K562 (cell line): ENCODE measurements at regions not wholly inside any gene's neighbourhood (a gene's known extent, or its start where the extent isn't known, plus 50 kb on each side); places are given as distances from the start of the nearest gene placed in this dataset.

Experiments used
- ATAC-seq: fragments of 200-7000 bp; cut with Tn5 transposase; 3 replicates; pipeline ENCODE4 v1.9.1; 2020; ENCODE audit warnings: moderate library complexity
- BruUV-seq: library from RNA; stranded (reverse); fragments of 400-500 nt; replicated peaks from 2 replicates; lab custom pipeline; 2021; lab: Mats Ljungman, UMichigan
- CTCF ChIA-PET: fragments of 300-600 bp; formaldehyde crosslinking; extraction: SDS; loops from one replicate; lab custom pipeline; 2021; ENCODE audit warnings: low intra/inter-chr PET ratio; lab: Yijun Ruan, JAX
- POLR2A ChIA-PET: fragments of 300-600, 350-650 bp; sonication (Branson Sonifier 250); formaldehyde crosslinking; extraction: SDS; loops from one replicate; lab custom pipeline; 2021; ENCODE audit warnings: antibody characterized with exemption, inconsistent platforms; lab: Yijun Ruan, JAX
- DNase-seq, 4 experiments: peaks; one replicate each; pipeline versions ENCODE4 v3.0.0 to v3.0.0-alpha.2; 2011 to 2018; ENCODE audit warnings: low spot score in 3 of 4, mixed read lengths in 3 of 4; ENCODE audit errors: extremely low read depth in 1 of 4
- FAIRE-seq: peaks from 2 replicates; lab custom pipeline; 2011; peaks lifted over from hg19 to GRCh38; lab: Jason Lieb, UNC
- H2AFZ ChIP-seq: 2 replicates; pipeline ENCODE4 v1.6.0; 2011; ENCODE audit warnings: low read depth, low read length, control low read depth, inconsistent platforms
- H3K27ac ChIP-seq: fragments of 200-600 bp; 3 replicates; pipeline ENCODE4 v1.8.0; 2011; ENCODE audit warnings: low read depth, mild to moderate bottlenecking, control low read depth, inconsistent platforms, low read length, moderate library complexity, mixed read lengths; ENCODE audit errors: extremely low read depth
- H3K27me3 ChIP-seq, 2 experiments: fragments of 300-600 bp in 1 of 2; 2 replicates in 1 of 2; 3 replicates in 1 of 2; pipeline versions ENCODE4 v1.6.0 to v1.8.0; 2011; ENCODE audit warnings: inconsistent platforms in 2 of 2, low read length in 2 of 2, mild to moderate bottlenecking in 1 of 2, mixed read lengths in 1 of 2, moderate library complexity in 1 of 2; ENCODE audit not compliant: control insufficient read depth in 2 of 2, insufficient read depth in 2 of 2
- H3K36me3 ChIP-seq: fragments of 300-600 bp; 3 replicates; pipeline ENCODE4 v1.8.0; 2011; ENCODE audit warnings: mild to moderate bottlenecking, low read length, inconsistent platforms; ENCODE audit not compliant: control insufficient read depth, insufficient read depth
- H3K4me1 ChIP-seq, 2 experiments: fragments of 200-600 bp in 1 of 2; replicated peaks in 1 of 2; 2 replicates in 1 of 2; 3 replicates in 1 of 2; pipeline versions ENCODE4 v1.5.1 to v1.8.0; 2011; ENCODE audit warnings: inconsistent platforms in 2 of 2, low read length in 2 of 2, mild to moderate bottlenecking in 1 of 2, mixed read lengths in 1 of 2, moderate library complexity in 1 of 2; ENCODE audit not compliant: control insufficient read depth in 2 of 2, insufficient read depth in 2 of 2
- H3K4me2 ChIP-seq: 2 replicates; pipeline ENCODE4 v1.6.1; 2011; ENCODE audit warnings: low read length, control low read depth, inconsistent platforms, mixed read lengths; ENCODE audit not compliant: insufficient read depth
- H3K4me3 ChIP-seq: fragments of 200-600 bp; sonication (generic), shearing (Covaris generic); 2 replicates; pipeline ENCODE4 v1.5.1; 2016; ENCODE audit warnings: control low read depth, inconsistent platforms
- H3K79me2 ChIP-seq: fragments of 200-600 bp; 3 replicates; pipeline ENCODE4 v1.8.0; 2011; ENCODE audit warnings: low read length, inconsistent platforms; ENCODE audit not compliant: control insufficient read depth, insufficient read depth
- H3K9ac ChIP-seq, 2 experiments: 2 replicates each; pipeline versions ENCODE4 v1.6.0 to v1.6.1; 2011; ENCODE audit warnings: low read depth in 2 of 2, low read length in 2 of 2, control low read depth in 1 of 2, inconsistent platforms in 1 of 2, mild to moderate bottlenecking in 1 of 2, mixed read lengths in 1 of 2; ENCODE audit not compliant: insufficient read depth in 1 of 2
- H3K9me1 ChIP-seq: one replicate; pipeline ENCODE4 v1.6.0; 2011; ENCODE audit warnings: inconsistent platforms, mild to moderate bottlenecking, low read length, moderate library complexity; ENCODE audit not compliant: control insufficient read depth, insufficient read depth
- H3K9me3 ChIP-seq: replicated peaks from 2 replicates; pipeline ENCODE4 v1.5.1; 2011; ENCODE audit warnings: low read depth, low read length, inconsistent platforms; ENCODE audit not compliant: control insufficient read depth, insufficient read depth
- H4K20me1 ChIP-seq: replicated peaks from 2 replicates; pipeline ENCODE4 v1.6.1; 2011; ENCODE audit warnings: low read length, inconsistent platforms, mixed read lengths; ENCODE audit not compliant: control insufficient read depth, insufficient read depth
- AFF1 ChIP-seq, 2 experiments: fragments of 450-650 bp; IDR thresholded peaks; 2 replicates each; pipeline ENCODE4 v1.6.1; 2018; ENCODE audit warnings: mild to moderate bottlenecking in 2 of 2, low read depth in 1 of 2; ENCODE audit not compliant: partially characterized antibody in 2 of 2
- CBFA2T2 ChIP-seq: fragments of 450-650 bp; conservative IDR thresholded peaks from 2 replicates; pipeline ENCODE4 v1.6.1; 2017; ENCODE audit warnings: mild to moderate bottlenecking
- CREM ChIP-seq: IDR thresholded peaks from 2 replicates; pipeline ENCODE4 v1.6.1; 2014; ENCODE audit warnings: antibody characterized with exemption, low read depth
- DMBX1 ChIP-seq: fragments of 250-450 bp; sonication (Bioruptor Pico); IDR thresholded peaks from 2 replicates; pipeline ENCODE4 v1.8.0; 2022; ENCODE audit warnings: inconsistent platforms, mild to moderate bottlenecking, moderate library complexity, borderline replicate concordance
- SAFB ChIP-seq: fragments of 200-400 bp; formaldehyde crosslinking; IDR thresholded peaks from 2 replicates; pipeline ENCODE4 v1.6.1; 2017; ENCODE audit warnings: low read depth, low read length, borderline replicate concordance
- SIRT6 ChIP-seq: IDR thresholded peaks from one replicate; pipeline ENCODE4 v1.6.1; 2012; ENCODE audit warnings: low read depth, mild to moderate bottlenecking, control low read depth, inconsistent platforms, low read length, moderate library complexity
- SIX5 ChIP-seq, 2 experiments: IDR thresholded peaks; 2 replicates each; pipeline ENCODE4 v1.6.1; 2011; ENCODE audit warnings: low read length in 2 of 2, borderline replicate concordance in 1 of 2, low read depth in 1 of 2, mild to moderate bottlenecking in 1 of 2, moderate library complexity in 1 of 2; ENCODE audit not compliant: insufficient read depth in 1 of 2
- SRF ChIP-seq, 2 experiments: fragments of 250-450, 450-650 bp in 1 of 2; sonication (Bioruptor Pico) in 1 of 2; sonication (generic) in 1 of 2; formaldehyde crosslinking; IDR thresholded peaks; 2 replicates each; pipeline versions ENCODE4 v1.5.0 to v1.5.1; 2020 to 2022; ENCODE audit warnings: mild to moderate bottlenecking in 1 of 2, missing genetic modification reagents in 1 of 2
- TAF1 ChIP-seq: IDR thresholded peaks from 2 replicates; pipeline ENCODE4 v1.6.1; 2011; ENCODE audit warnings: mild to moderate bottlenecking, low read length, moderate library complexity; ENCODE audit not compliant: insufficient read depth, control insufficient read depth, severe bottlenecking; ENCODE audit errors: extremely low read depth
- TAF7 ChIP-seq: fragments of 450-650 bp; IDR thresholded peaks from 2 replicates; pipeline ENCODE4 v1.6.1; 2016; ENCODE audit warnings: missing genetic modification characterization, missing compliant biosample characterization
- TARDBP ChIP-seq: fragments of 450-650 bp; IDR thresholded peaks from 2 replicates; pipeline ENCODE4 v1.6.1; 2016
- TCF7L2 ChIP-seq: fragments of 150-350 bp; IDR thresholded peaks from 2 replicates; pipeline ENCODE4 v1.6.1; 2016; ENCODE audit warnings: low read depth, mild to moderate bottlenecking, low read length, moderate library complexity
- XRCC3 ChIP-seq: fragments of 450-650 bp; IDR thresholded peaks from 2 replicates; pipeline ENCODE4 v1.6.1; 2017; ENCODE audit warnings: mild to moderate bottlenecking, moderate library complexity
- ZNF134 ChIP-seq: fragments of 250-450 bp; sonication (Bioruptor Pico); conservative IDR thresholded peaks from 2 replicates; pipeline ENCODE4 v1.4.0; 2020
- ZNF174 ChIP-seq: fragments of 250-450 bp; sonication (Bioruptor Pico); IDR thresholded peaks from 2 replicates; pipeline ENCODE4 v1.4.0; 2020; ENCODE audit warnings: mild to moderate bottlenecking
- ZSCAN32 ChIP-seq: fragments of 450-650 bp; formaldehyde crosslinking; IDR thresholded peaks from 2 replicates; pipeline ENCODE4 v1.4.0; 2020; ENCODE audit warnings: mild to moderate bottlenecking, moderate library complexity
- WGBS: fragments of 100-300 bp; shearing (Covaris generic); methylation state at CpG from one replicate; pipeline ENCODE4 v1.1.6; 2016; ENCODE audit warnings: low coverage, mixed read lengths; ENCODE audit not compliant: insufficient coverage; ENCODE audit errors: missing lambda C conversion rate; 5-methylcytosine and 5-hydroxymethylcytosine counted together
- in situ Hi-C: fragments of 300-500 bp; cut with MboI; formaldehyde crosslinking; loops from 4 replicates; pipeline ENCODE4 v1.15.0; 2018; ENCODE audit warnings: inconsistent platforms, mixed read lengths
- intact Hi-C: fragments of 100-400 bp; cut with micrococcal nuclease; formaldehyde crosslinking; loops from 2 replicates; pipeline ENCODE4 v1.14.2; 2022
- TF ChIP-seq, protein P1 (sequence below): sonication (generic); formaldehyde crosslinking; IDR thresholded peaks from 2 replicates; pipeline ENCODE4 v1.8.1; 2022; ENCODE audit warnings: missing genetic modification reagents

DNA sequence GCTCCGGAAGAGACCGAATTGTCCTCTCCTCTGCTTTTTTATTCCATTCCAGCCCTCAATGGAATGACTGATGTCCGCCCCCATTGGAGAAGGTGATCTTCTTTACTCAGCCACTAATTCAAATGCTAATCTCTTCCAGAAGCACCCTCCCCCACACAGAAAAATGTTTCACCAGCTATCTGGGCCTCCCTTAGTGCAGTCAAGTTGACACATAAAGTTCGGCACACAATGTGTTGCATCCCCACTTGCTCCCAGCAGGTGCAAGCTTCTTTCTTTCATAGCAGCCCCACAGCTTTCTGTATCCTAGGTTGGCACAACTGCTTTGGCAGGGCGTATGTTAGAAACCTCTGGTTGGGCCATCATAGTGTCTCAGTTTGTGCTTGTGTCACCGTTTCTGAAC, 73.3 kb upstream of the TLR3 start (continued):
- TF ChIP-seq TAF1 (no peak), TARDBP (no peak), SRF (CRISPR knock-in tag; IDR thresholded peaks at IDR 0.05) (no peak), ZNF174 (CRISPR knock-in tag) (no peak), ZNF134 (CRISPR knock-in tag) (no peak), SIX5 (IDR thresholded peaks at IDR 0.05; ENCODE audit: borderline replicate concordance in 1 of 2, insufficient read depth in 1 of 2, low read depth in 1 of 2, low read length in 2 of 2) (no peak), XRCC3 (no peak), CBFA2T2 (no peak), ZSCAN32 (CRISPR knock-in tag) (no peak), CREM (no peak), TCF7L2 (no peak)

DNA sequence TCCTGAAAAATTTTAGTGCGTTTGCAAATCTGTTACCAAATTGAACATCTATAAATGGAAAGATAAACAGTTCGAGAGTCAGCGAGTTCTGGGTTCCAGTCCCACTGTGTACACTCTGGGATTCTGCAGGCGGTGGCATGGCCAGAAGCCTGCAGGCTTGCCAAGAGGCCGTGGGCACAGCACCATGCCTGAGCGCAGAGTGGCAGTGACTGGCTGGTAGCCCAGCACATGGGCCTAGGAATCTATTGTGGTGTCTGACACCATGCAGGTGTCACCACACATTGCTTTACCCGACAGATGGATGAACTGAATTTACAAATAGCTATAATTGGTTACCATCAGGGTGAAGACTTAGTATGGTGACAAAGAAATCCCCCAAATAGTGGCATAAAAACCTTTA, 71.7 kb upstream of the TLR3 start:
- WGBS, result 2% methylated on average over 7 of the region's 7 CpGs
- TF ChIP-seq AFF1 (IDR thresholded peaks at IDR 0.05; ENCODE audit: low read depth in 1 of 2, partially characterized antibody in 2 of 2) (no peak), SAFB (no peak), SIRT6 (no peak), DMBX1 (CRISPR knock-in tag) (no peak), TAF7 (no peak)
- TF ChIP-seq, protein P1, sequence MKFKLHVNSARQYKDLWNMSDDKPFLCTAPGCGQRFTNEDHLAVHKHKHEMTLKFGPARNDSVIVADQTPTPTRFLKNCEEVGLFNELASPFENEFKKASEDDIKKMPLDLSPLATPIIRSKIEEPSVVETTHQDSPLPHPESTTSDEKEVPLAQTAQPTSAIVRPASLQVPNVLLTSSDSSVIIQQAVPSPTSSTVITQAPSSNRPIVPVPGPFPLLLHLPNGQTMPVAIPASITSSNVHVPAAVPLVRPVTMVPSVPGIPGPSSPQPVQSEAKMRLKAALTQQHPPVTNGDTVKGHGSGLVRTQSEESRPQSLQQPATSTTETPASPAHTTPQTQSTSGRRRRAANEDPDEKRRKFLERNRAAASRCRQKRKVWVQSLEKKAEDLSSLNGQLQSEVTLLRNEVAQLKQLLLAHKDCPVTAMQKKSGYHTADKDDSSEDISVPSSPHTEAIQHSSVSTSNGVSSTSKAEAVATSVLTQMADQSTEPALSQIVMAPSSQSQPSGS (CRISPR knock-in tag), result no peak

More for the DNA sequence above, 71.7 kb upstream of the TLR3 start:
- H3K36me3 ChIP-seq, result no peaks in the 10 kb centered on the region
- intact Hi-C loops (no loop called here), in situ Hi-C loops (no loop called here)
- DNase-seq (no peak), ATAC-seq (no peak), FAIRE-seq (no peak)
- H3K4me1 ChIP-seq, result no peaks in the 10 kb centered on the region
- ChIA-PET CTCF (no interaction called here), POLR2A (no interaction called here)
- no peaks in the 10 kb centered on the region for H3K79me2 ChIP-seq
- H2AFZ ChIP-seq, result no peak overlapping the region
- H3K9ac ChIP-seq, result no peak overlapping the region
- peaks cover 0 to 19% of the 10 kb centered on the region in 2 experiments; a peak in 2 of 5 replicates for H3K27me3 ChIP-seq
- H3K4me3 ChIP-seq, result no peak overlapping the region
- H3K9me1 ChIP-seq, result no peaks in the 10 kb centered on the region
- no peaks in the 10 kb centered on the region for H3K9me3 ChIP-seq
- no peaks in the 10 kb centered on the region; the same call in 1 of the 2 replicates for H4K20me1 ChIP-seq
- no peak overlapping the region for H3K4me2 ChIP-seq
- no peak overlapping the region for H3K27ac ChIP-seq
- no TSS peak for BruUV-seq
